ENCODE measurements at regions not wholly inside any gene's neighbourhood (a gene's known extent, or its start where the extent isn't known, plus 50 kb on each side); places are given as distances from the start of the nearest gene placed in this dataset.

DNA sequence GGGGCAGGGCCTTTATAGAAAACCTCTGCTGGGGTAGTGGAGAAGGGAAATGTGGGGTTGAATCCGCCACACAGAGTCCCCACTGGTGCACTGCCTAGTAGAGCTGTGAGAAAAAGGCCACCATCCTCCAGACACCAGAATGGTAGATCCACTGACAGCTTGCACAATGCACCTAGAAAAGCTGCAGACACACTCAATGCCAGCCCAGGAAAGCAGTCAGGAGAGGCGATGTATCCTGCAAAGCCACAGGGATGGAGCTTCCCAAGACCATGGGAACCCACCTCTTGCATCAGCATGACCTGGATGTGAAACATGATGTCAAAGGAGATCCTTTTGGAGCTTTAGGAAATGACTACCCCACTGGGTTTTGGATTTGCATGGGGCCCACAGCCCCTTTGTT is 958.0 kb upstream of the MIR17HG start:
- H3K4me3 Mint-ChIP-seq: no peak overlapping the region
- H3K27me3 Mint-ChIP-seq (ENCODE audit: low read depth): no peaks in the 10 kb centered on the region
- peaks cover 13% of the 10 kb centered on the region for H3K9me3 Mint-ChIP-seq
- no peak overlapping the region for H3K27ac Mint-ChIP-seq (ENCODE audit: unreplicated experiment)
- H3K4me1 Mint-ChIP-seq: no peaks in the 10 kb centered on the region
- TF ChIP-seq, protein P1, sequence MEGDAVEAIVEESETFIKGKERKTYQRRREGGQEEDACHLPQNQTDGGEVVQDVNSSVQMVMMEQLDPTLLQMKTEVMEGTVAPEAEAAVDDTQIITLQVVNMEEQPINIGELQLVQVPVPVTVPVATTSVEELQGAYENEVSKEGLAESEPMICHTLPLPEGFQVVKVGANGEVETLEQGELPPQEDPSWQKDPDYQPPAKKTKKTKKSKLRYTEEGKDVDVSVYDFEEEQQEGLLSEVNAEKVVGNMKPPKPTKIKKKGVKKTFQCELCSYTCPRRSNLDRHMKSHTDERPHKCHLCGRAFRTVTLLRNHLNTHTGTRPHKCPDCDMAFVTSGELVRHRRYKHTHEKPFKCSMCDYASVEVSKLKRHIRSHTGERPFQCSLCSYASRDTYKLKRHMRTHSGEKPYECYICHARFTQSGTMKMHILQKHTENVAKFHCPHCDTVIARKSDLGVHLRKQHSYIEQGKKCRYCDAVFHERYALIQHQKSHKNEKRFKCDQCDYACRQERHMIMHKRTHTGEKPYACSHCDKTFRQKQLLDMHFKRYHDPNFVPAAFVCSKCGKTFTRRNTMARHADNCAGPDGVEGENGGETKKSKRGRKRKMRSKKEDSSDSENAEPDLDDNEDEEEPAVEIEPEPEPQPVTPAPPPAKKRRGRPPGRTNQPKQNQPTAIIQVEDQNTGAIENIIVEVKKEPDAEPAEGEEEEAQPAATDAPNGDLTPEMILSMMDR (conservative IDR thresholded peaks at IDR 0.05): no peak
- peaks cover 4% of the 10 kb centered on the region for H3K36me3 Mint-ChIP-seq (ENCODE audit: low read depth)
- DNase-seq (ENCODE audit: low read depth, low spot score): no peak

DNA sequence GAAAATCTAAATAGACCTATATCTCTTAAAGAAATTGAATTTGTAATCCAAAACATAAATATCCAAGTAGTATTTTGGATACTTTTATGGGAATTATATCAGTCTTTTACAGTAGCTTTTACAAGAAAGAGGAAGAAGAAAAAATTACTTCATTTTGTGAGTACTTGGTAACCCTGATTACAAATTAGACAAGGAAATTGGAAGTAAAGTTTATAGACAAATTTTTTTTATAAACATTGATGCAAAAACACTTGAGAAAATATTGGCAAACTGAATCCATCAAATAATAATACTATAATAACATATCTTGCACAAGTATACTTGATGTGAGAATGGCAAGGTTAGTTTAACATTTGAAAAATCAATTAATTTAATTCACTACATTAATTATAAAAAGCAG is 954.1 kb upstream of the MIR17HG start:
- H3K4me3 Mint-ChIP-seq: no peak overlapping the region
- TF ChIP-seq, protein P1 (conservative IDR thresholded peaks at IDR 0.05): no peak
- H3K4me1 Mint-ChIP-seq: peaks cover 5% of the 10 kb centered on the region
- no peak overlapping the region for H3K27ac Mint-ChIP-seq (ENCODE audit: unreplicated experiment)
- H3K27me3 Mint-ChIP-seq (ENCODE audit: low read depth): no peaks in the 10 kb centered on the region
- DNase-seq (ENCODE audit: low read depth, low spot score): no peak
- peaks cover 13% of the 10 kb centered on the region for H3K9me3 Mint-ChIP-seq
- H3K36me3 Mint-ChIP-seq (ENCODE audit: low read depth): peaks cover 4% of the 10 kb centered on the region

DNA sequence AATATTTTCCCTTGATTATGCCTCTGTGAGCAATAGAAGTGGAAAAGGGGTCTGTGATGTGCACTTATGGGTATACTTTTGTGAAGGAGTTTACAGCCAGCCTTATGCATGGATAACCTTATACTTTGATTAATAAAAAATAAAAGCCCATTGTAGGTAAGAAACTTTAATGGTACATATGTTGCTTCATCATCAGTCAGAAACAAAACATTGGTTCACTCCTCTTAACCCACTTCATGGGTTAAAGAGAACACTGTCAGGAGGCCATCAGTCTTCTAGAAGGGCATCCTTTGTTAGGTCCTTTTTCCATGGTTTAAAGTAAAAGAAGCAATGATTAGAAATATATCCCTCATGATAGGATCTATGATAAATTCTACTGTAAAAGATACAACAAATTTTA is 952.1 kb upstream of the MIR17HG start:
- H3K4me3 Mint-ChIP-seq: no peak overlapping the region
- peaks cover 5% of the 10 kb centered on the region for H3K9me3 Mint-ChIP-seq
- DNase-seq (ENCODE audit: low read depth, low spot score): no peak
- H3K36me3 Mint-ChIP-seq (ENCODE audit: low read depth): peaks cover 3% of the 10 kb centered on the region
- peaks cover 5% of the 10 kb centered on the region for H3K4me1 Mint-ChIP-seq
- TF ChIP-seq, protein P1 (conservative IDR thresholded peaks at IDR 0.05): no peak
- no peak overlapping the region for H3K27ac Mint-ChIP-seq (ENCODE audit: unreplicated experiment)
- H3K27me3 Mint-ChIP-seq (ENCODE audit: low read depth): no peaks in the 10 kb centered on the region

DNA sequence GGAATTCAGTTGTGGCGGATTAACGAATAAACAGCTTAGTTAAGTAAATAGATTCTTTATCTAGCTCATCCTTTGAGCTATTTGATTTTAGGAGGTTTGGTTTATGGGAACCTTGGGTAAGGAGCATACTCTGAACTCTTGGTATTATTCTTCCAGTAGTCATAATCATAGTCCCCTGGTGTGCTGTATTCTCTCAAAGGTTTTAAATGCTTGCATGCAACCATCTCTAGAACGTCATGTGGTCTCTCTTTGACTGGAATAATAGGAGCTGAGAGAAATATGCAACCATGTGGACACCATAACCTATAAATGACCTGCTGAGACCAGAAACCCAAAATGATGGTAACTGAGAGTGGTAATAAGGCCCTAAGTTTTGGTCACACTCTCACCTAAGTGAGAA is 951.6 kb upstream of the MIR17HG start:
- Mint-ChIP-seq H3K4me1 (peaks cover 5% of the 10 kb centered on the region), H3K36me3 (ENCODE audit: low read depth) (peaks cover 4% of the 10 kb centered on the region), H3K9me3 (peaks cover 5% of the 10 kb centered on the region), H3K27me3 (ENCODE audit: low read depth) (no peaks in the 10 kb centered on the region), H3K27ac (ENCODE audit: unreplicated experiment) (no peak overlapping the region), H3K4me3 (no peak overlapping the region)
- TF ChIP-seq, protein P1 (conservative IDR thresholded peaks at IDR 0.05): no peak
- no peak for DNase-seq (ENCODE audit: low read depth, low spot score)

DNA sequence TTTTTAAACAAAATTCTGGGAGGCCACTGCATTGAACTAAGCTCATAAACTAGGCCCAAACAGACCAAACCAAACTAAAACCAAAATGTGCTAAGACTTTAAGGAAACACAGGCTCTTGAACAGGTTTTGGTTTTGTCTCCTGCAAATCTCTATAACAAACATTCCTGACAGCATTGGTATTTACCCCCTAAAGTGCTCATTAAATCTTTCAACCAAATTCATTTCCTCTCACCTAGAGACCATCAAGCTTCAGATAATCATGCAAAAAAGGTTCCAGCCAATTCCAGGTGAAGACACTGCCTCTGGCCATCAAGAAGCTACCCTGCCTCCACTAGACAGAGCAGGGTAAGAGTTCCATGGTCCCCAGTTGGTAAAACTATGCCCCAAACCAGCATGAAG is 951.2 kb upstream of the MIR17HG start:
- Mint-ChIP-seq H3K27ac (ENCODE audit: unreplicated experiment) (no peak overlapping the region), H3K27me3 (ENCODE audit: low read depth) (no peaks in the 10 kb centered on the region), H3K36me3 (ENCODE audit: low read depth) (peaks cover 4% of the 10 kb centered on the region), H3K9me3 (peaks cover under 1% of the 10 kb centered on the region), H3K4me3 (no peak overlapping the region), H3K4me1 (peaks cover 5% of the 10 kb centered on the region)
- DNase-seq (ENCODE audit: low read depth, low spot score): no peak
- TF ChIP-seq, protein P1 (conservative IDR thresholded peaks at IDR 0.05): no peak

DNA sequence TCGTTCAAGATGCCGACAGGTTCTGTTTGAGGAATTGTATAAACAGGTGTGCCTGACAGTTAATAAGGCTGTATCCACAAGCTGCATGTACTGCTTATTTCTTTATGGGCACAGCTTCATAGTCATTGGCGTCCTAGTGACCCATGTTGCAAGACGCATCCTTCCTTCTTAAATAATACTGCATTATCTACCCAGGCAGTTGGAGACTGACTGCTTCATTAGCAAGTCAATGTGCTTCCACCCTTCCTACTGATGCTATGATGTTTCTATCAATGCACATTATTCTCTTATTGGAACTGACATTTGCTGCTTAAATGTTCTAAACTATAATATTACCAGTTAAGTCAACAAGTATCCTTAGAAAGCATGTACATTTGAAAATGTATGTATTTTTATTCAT is 950.0 kb upstream of the MIR17HG start:
- Mint-ChIP-seq H3K4me3 (no peak overlapping the region), H3K36me3 (ENCODE audit: low read depth) (peaks cover 4% of the 10 kb centered on the region), H3K4me1 (peaks cover 5% of the 10 kb centered on the region), H3K9me3 (no peaks in the 10 kb centered on the region), H3K27ac (ENCODE audit: unreplicated experiment) (peak overlapping the region; percentile 68), H3K27me3 (ENCODE audit: low read depth) (no peaks in the 10 kb centered on the region)
- TF ChIP-seq, protein P1 (conservative IDR thresholded peaks at IDR 0.05): no peak
- DNase-seq (ENCODE audit: low read depth, low spot score): no peak
